SK-N-MC (cell line): ENCODE measurements at regions not wholly inside any gene's neighbourhood (a gene's known extent, or its start where the extent isn't known, plus 50 kb on each side); places are given as distances from the start of the nearest gene placed in this dataset.

ENCODE experiments used
- DNase-seq: peaks from one replicate; pipeline ENCODE4 v3.0.0-alpha.2; 2011; ENCODE audit warnings: low read depth, low spot score
- H3K27ac ChIP-seq: fragments of 200-600 bp; sonication (generic); 2 replicates; pipeline ENCODE4 v1.5.1; 2016; ENCODE audit warnings: mixed run types
- H3K36me3 ChIP-seq: fragments of 200-600 bp; sonication (generic); 2 replicates; pipeline ENCODE4 v1.6.1; 2017; ENCODE audit warnings: antibody characterized with exemption, low read length, mixed read lengths; ENCODE audit not compliant: insufficient read depth
- H3K4me3 ChIP-seq: fragments of 200-600 bp; sonication (generic); 2 replicates; pipeline ENCODE4 v1.5.1; 2016
- H3K9ac ChIP-seq: fragments of 200-600 bp; sonication (generic); 2 replicates; pipeline ENCODE4 v1.8.0; 2017; ENCODE audit warnings: mixed run types, mixed read lengths; ENCODE audit not compliant: insufficient read length
- H3K9me3 ChIP-seq: fragments of 200-600 bp; sonication (generic); 2 replicates; pipeline ENCODE4 v1.6.1; 2017; ENCODE audit warnings: low read depth, mild to moderate bottlenecking, antibody characterized with exemption, low read length, moderate library complexity, mixed read lengths
- EZH2 ChIP-seq: fragments of 200-600 bp; sonication (generic); IDR thresholded peaks from one replicate; pipeline ENCODE4 v1.6.1; 2017; ENCODE audit warnings: antibody characterized with exemption
- FOXP2 ChIP-seq: optimal IDR thresholded peaks from 2 replicates; pipeline ENCODE3; 2011; ENCODE audit warnings: mild to moderate bottlenecking, moderate library complexity; ENCODE audit not compliant: insufficient read depth; ENCODE audit errors: extremely low read length, control extremely low read depth
- POLR2AphosphoS5 ChIP-seq: IDR thresholded peaks from 2 replicates; pipeline ENCODE4 v1.6.1; 2012; ENCODE audit warnings: mild to moderate bottlenecking, low read depth, low read length, borderline replicate concordance

- TF ChIP-seq EZH2 (no peak), FOXP2 (no peak), POLR2AphosphoS5 (no peak)
- Histone ChIP-seq H3K36me3 (no peaks in the 10 kb centered on the region), H3K27ac (no peak overlapping the region), H3K9me3 (no peaks in the 10 kb centered on the region), H3K9ac (no peak overlapping the region), H3K4me3 (no peak overlapping the region)
- DNase-seq = no peak
These were observed 125.8 kb upstream of the PALMD start for GRCh38 chr1:99520121-99520520.

GRCh38 chr1:99525331-99525730 lies 120.6 kb upstream of the PALMD start:
- Histone ChIP-seq H3K9me3 (no peaks in the 10 kb centered on the region), H3K36me3 (no peaks in the 10 kb centered on the region), H3K27ac (no peak overlapping the region), H3K9ac (no peak overlapping the region), H3K4me3 (no peak overlapping the region)
- TF ChIP-seq POLR2AphosphoS5 (no peak), FOXP2 (no peak), EZH2 (no peak)
- DNase-seq = no peak

- no peak overlapping the region for H3K4me3 ChIP-seq
- H3K27ac ChIP-seq = no peak overlapping the region
- no peak overlapping the region for H3K9ac ChIP-seq
- no peak for DNase-seq
- no peak for TF ChIP-seq FOXP2
- TF ChIP-seq POLR2AphosphoS5 = no peak
- no peak for TF ChIP-seq EZH2
- H3K9me3 ChIP-seq = no peaks in the 10 kb centered on the region
- H3K36me3 ChIP-seq = no peaks in the 10 kb centered on the region
These were observed 118.8 kb upstream of the PALMD start for GRCh38 chr1:99527078-99527477.

GRCh38 chr1:99527545-99527944 lies 118.4 kb upstream of the PALMD start:
- H3K27ac ChIP-seq = no peak overlapping the region
- DNase-seq = no peak
- H3K4me3 ChIP-seq = no peak overlapping the region
- no peaks in the 10 kb centered on the region for H3K36me3 ChIP-seq
- no peaks in the 10 kb centered on the region for H3K9me3 ChIP-seq
- H3K9ac ChIP-seq = no peak overlapping the region
- TF ChIP-seq EZH2 (no peak), FOXP2 (no peak), POLR2AphosphoS5 (no peak)

GRCh38 chr1:99529002-99529401 lies 116.9 kb upstream of the PALMD start:
- no peaks in the 10 kb centered on the region for H3K36me3 ChIP-seq
- TF ChIP-seq POLR2AphosphoS5 (no peak), EZH2 (no peak), FOXP2 (no peak)
- H3K4me3 ChIP-seq = no peak overlapping the region
- no peak overlapping the region for H3K27ac ChIP-seq
- no peaks in the 10 kb centered on the region for H3K9me3 ChIP-seq
- DNase-seq = no peak
- no peak overlapping the region for H3K9ac ChIP-seq

GRCh38 chr1:99531578-99532275 lies 114.2 kb upstream of the PALMD start:
- H3K4me3 ChIP-seq = no peak overlapping the region
- no peak for TF ChIP-seq POLR2AphosphoS5
- no peak for TF ChIP-seq FOXP2
- no peaks in the 10 kb centered on the region for H3K9me3 ChIP-seq
- no peak overlapping the region for H3K9ac ChIP-seq
- no peak overlapping the region for H3K27ac ChIP-seq
- no peaks in the 10 kb centered on the region for H3K36me3 ChIP-seq
- DNase-seq = no peak

GRCh38 chr1:99532276-99532580 lies 113.7 kb upstream of the PALMD start:
- Histone ChIP-seq H3K9ac (no peak overlapping the region), H3K27ac (no peak overlapping the region), H3K4me3 (no peak overlapping the region), H3K9me3 (no peaks in the 10 kb centered on the region), H3K36me3 (no peaks in the 10 kb centered on the region)
- no peak for DNase-seq
- no peak for TF ChIP-seq POLR2AphosphoS5
- no peak for TF ChIP-seq FOXP2
- no peak for TF ChIP-seq EZH2

- Histone ChIP-seq H3K27ac (no peak overlapping the region), H3K4me3 (no peak overlapping the region), H3K9me3 (no peaks in the 10 kb centered on the region), H3K9ac (no peak overlapping the region), H3K36me3 (no peaks in the 10 kb centered on the region)
- no peak for DNase-seq
- no peak for TF ChIP-seq EZH2
- no peak for TF ChIP-seq POLR2AphosphoS5
- no peak for TF ChIP-seq FOXP2
These were observed 111.8 kb upstream of the PALMD start for GRCh38 chr1:99533909-99534637.

- TF ChIP-seq POLR2AphosphoS5 (no peak), FOXP2 (no peak), EZH2 (no peak)
- H3K9ac ChIP-seq = no peak overlapping the region
- H3K9me3 ChIP-seq = no peaks in the 10 kb centered on the region
- no peak for DNase-seq
- no peaks in the 10 kb centered on the region for H3K36me3 ChIP-seq
- no peak overlapping the region for H3K4me3 ChIP-seq
- H3K27ac ChIP-seq = no peak overlapping the region
These were observed 111.3 kb upstream of the PALMD start for GRCh38 chr1:99534638-99534930.
